ENCODE measurements at regions not wholly inside any gene's neighbourhood (a gene's known extent, or its start where the extent isn't known, plus 50 kb on each side); places are given as distances from the start of the nearest gene placed in this dataset.

- TF ChIP-seq CTCF (IDR thresholded peaks at IDR 0.05) (no peak), POLR2A (IDR thresholded peaks at IDR 0.05) (no peak), POLR2AphosphoS5 (IDR thresholded peaks at IDR 0.05) (no peak), EP300 (IDR thresholded peaks at IDR 0.05) (no peak)
- no peak overlapping the region for H3K27ac ChIP-seq
- no peaks in the 10 kb centered on the region for H3K36me3 ChIP-seq
- no peak overlapping the region for H3K4me3 ChIP-seq
- no peaks in the 10 kb centered on the region for H3K9me3 ChIP-seq
- DNase-seq, result no peak
- H3K4me1 ChIP-seq, result no peaks in the 10 kb centered on the region
- no peaks in the 10 kb centered on the region for H3K27me3 ChIP-seq
- 93% methylated on average over 4 of the region's 4 CpGs for WGBS, 2 donors
- intact Hi-C loops (cut with DNase I), result no loop called here
Measured at GRCh38 chr2:167340322-167340721, 452.0 kb downstream of the XIRP2 start.

GRCh38 chr2:167336213-167336612 is 447.9 kb downstream of the XIRP2 start:
- Histone ChIP-seq H3K36me3 (no peaks in the 10 kb centered on the region), H3K4me3 (no peak overlapping the region), H3K4me1 (no peaks in the 10 kb centered on the region), H3K27ac (no peak overlapping the region), H3K27me3 (no peaks in the 10 kb centered on the region), H3K9me3 (no peaks in the 10 kb centered on the region)
- no peak for DNase-seq
- intact Hi-C loops (cut with DNase I), result no loop called here
- TF ChIP-seq EP300 (IDR thresholded peaks at IDR 0.05) (no peak), POLR2A (IDR thresholded peaks at IDR 0.05) (no peak), CTCF (IDR thresholded peaks at IDR 0.05) (no peak), POLR2AphosphoS5 (IDR thresholded peaks at IDR 0.05) (no peak)
- WGBS, 2 donors, result 72 to 73% methylated on average over 2 of the region's 2 CpGs

GRCh38 chr2:167335541-167335992 is 447.3 kb downstream of the XIRP2 start:
- Histone ChIP-seq H3K4me3 (no peak overlapping the region), H3K9me3 (no peaks in the 10 kb centered on the region), H3K27me3 (no peaks in the 10 kb centered on the region), H3K27ac (no peak overlapping the region), H3K4me1 (no peaks in the 10 kb centered on the region), H3K36me3 (no peaks in the 10 kb centered on the region)
- TF ChIP-seq POLR2A (IDR thresholded peaks at IDR 0.05), result no peak
- TF ChIP-seq POLR2AphosphoS5 (IDR thresholded peaks at IDR 0.05), result no peak
- no peak for TF ChIP-seq CTCF (IDR thresholded peaks at IDR 0.05)
- TF ChIP-seq EP300 (IDR thresholded peaks at IDR 0.05), result no peak
- DNase-seq, result no peak
- WGBS, 2 donors, result 55 to 83% methylated on average over 2 of the region's 2 CpGs
- intact Hi-C loops (cut with DNase I), result no loop called here

GRCh38 chr2:167334146-167334742 is 446.0 kb downstream of the XIRP2 start:
- Histone ChIP-seq H3K4me1 (no peaks in the 10 kb centered on the region), H3K27me3 (no peaks in the 10 kb centered on the region), H3K4me3 (no peak overlapping the region), H3K36me3 (no peaks in the 10 kb centered on the region), H3K9me3 (no peaks in the 10 kb centered on the region), H3K27ac (no peak overlapping the region)
- TF ChIP-seq POLR2AphosphoS5 (IDR thresholded peaks at IDR 0.05), result no peak
- no peak for TF ChIP-seq POLR2A (IDR thresholded peaks at IDR 0.05)
- TF ChIP-seq EP300 (IDR thresholded peaks at IDR 0.05), result no peak
- TF ChIP-seq CTCF (IDR thresholded peaks at IDR 0.05), result no peak
- DNase-seq, result no peak
- 7 to 51% methylated on average over 1 of the region's 1 CpG for WGBS, 2 donors
- intact Hi-C loops (cut with DNase I), result no loop called here

GRCh38 chr2:167333245-167333644 is 445.0 kb downstream of the XIRP2 start:
- H3K9me3 ChIP-seq, result no peaks in the 10 kb centered on the region
- no peak overlapping the region for H3K4me3 ChIP-seq
- TF ChIP-seq CTCF (IDR thresholded peaks at IDR 0.05) (no peak), POLR2A (IDR thresholded peaks at IDR 0.05) (no peak), EP300 (IDR thresholded peaks at IDR 0.05) (no peak), POLR2AphosphoS5 (IDR thresholded peaks at IDR 0.05) (no peak)
- 74 to 79% methylated on average over 3 of the region's 3 CpGs for WGBS, 2 donors
- no peaks in the 10 kb centered on the region for H3K4me1 ChIP-seq
- intact Hi-C loops (cut with DNase I), result no loop called here
- no peak for DNase-seq
- H3K36me3 ChIP-seq, result no peaks in the 10 kb centered on the region
- H3K27ac ChIP-seq, result no peak overlapping the region
- no peaks in the 10 kb centered on the region for H3K27me3 ChIP-seq
